ENCODE measurements at regions not wholly inside any gene's neighbourhood (a gene's known extent, or its start where the extent isn't known, plus 50 kb on each side); places are given as distances from the start of the nearest gene placed in this dataset.

GRCh38 chr1:30383221-30383711 lies 340.1 kb downstream of the MATN1 start:
- peaks cover 0 to 68% (median 1%) of the 10 kb centered on the region in 7 donors for H3K27me3 ChIP-seq (replicated peaks in 1 of 7)
- DNase-seq: peak; percentile 24
- no peaks in the 10 kb centered on the region for H3K9me3 ChIP-seq
- H3K4me1 ChIP-seq: peaks cover 2 to 19% (median 6%) of the 10 kb centered on the region in 6 donors
- TF ChIP-seq POLR2A (IDR thresholded peaks at IDR 0.05) (no peak), CTCF (IDR thresholded peaks at IDR 0.05 in 8 of 11, conservative IDR thresholded peaks at IDR 0.05 in 3 of 11) (no peak), POLR2AphosphoS5 (IDR thresholded peaks at IDR 0.05) (no peak)
- intact Hi-C loops (cut with DNase I; ENCODE audit: low total_unique reads): loop anchor here (5.0 kb wide), 1 partner anchor 1146 kb away; the partner anchor contains the start of gene PTPRU
- H3K4me3 ChIP-seq: no peak overlapping the region
- no peaks in the 10 kb centered on the region for H3K36me3 ChIP-seq
- WGBS, 5 donors: 59 to 72% (median 62%) methylated on average over 12 of the region's 12 CpGs
- H3K27ac ChIP-seq: no peak overlapping the region

GRCh38 chr1:30382496-30382895 lies 340.9 kb downstream of the MATN1 start:
- peak; percentile 46 for DNase-seq
- Histone ChIP-seq H3K36me3 (no peaks in the 10 kb centered on the region), H3K9me3 (no peaks in the 10 kb centered on the region), H3K27ac (no peak overlapping the region), H3K27me3 (replicated peaks in 1 of 7) (peaks cover 0 to 73% (median 9%) of the 10 kb centered on the region in 7 donors), H3K4me3 (no peak overlapping the region), H3K4me1 (peaks cover 2 to 19% (median 6%) of the 10 kb centered on the region in 6 donors)
- WGBS, 5 donors: 72 to 84% (median 76%) methylated on average over 2 of the region's 2 CpGs
- intact Hi-C loops (cut with DNase I; ENCODE audit: low total_unique reads): loop anchor here (5.0 kb wide), 1 partner anchor 1145 kb away; the partner anchor contains the start of gene PTPRU
- TF ChIP-seq POLR2AphosphoS5 (IDR thresholded peaks at IDR 0.05): no peak
- TF ChIP-seq POLR2A (IDR thresholded peaks at IDR 0.05): no peak
- TF ChIP-seq CTCF (IDR thresholded peaks at IDR 0.05 in 8 of 11, conservative IDR thresholded peaks at IDR 0.05 in 3 of 11): no peak

- H3K4me3 ChIP-seq: no peak overlapping the region
- peak; percentile 53 for DNase-seq
- peaks cover 2 to 19% (median 6%) of the 10 kb centered on the region in 6 donors for H3K4me1 ChIP-seq
- H3K9me3 ChIP-seq: no peaks in the 10 kb centered on the region
- TF ChIP-seq POLR2A (IDR thresholded peaks at IDR 0.05) (no peak), POLR2AphosphoS5 (IDR thresholded peaks at IDR 0.05) (no peak), CTCF (IDR thresholded peaks at IDR 0.05 in 8 of 11, conservative IDR thresholded peaks at IDR 0.05 in 3 of 11) (no peak)
- intact Hi-C loops (cut with DNase I; ENCODE audit: low total_unique reads): loop anchor here (5.0 kb wide), 1 partner anchor 1145 kb away; the partner anchor contains the start of gene PTPRU
- peaks cover 0 to 76% (median 9%) of the 10 kb centered on the region in 7 donors for H3K27me3 ChIP-seq (replicated peaks in 1 of 7)
- WGBS, 5 donors: 61 to 76% (median 71%) methylated on average over 5 to 7 of the region's 7 CpGs
- H3K27ac ChIP-seq: no peak overlapping the region
- H3K36me3 ChIP-seq: no peaks in the 10 kb centered on the region
Measured at GRCh38 chr1:30381671-30382365, 341.6 kb downstream of the MATN1 start.

GRCh38 chr1:30381266-30381665 lies 342.1 kb downstream of the MATN1 start:
- intact Hi-C loops (cut with DNase I; ENCODE audit: low total_unique reads): loop anchor here (5.0 kb wide), 1 partner anchor 1144 kb away; the partner anchor contains the start of gene PTPRU
- no peak overlapping the region for H3K4me3 ChIP-seq
- H3K27ac ChIP-seq: no peak overlapping the region
- 65 to 78% (median 73%) methylated on average over 5 of the region's 5 CpGs for WGBS, 5 donors
- no peaks in the 10 kb centered on the region for H3K36me3 ChIP-seq
- peaks cover 2 to 19% (median 6%) of the 10 kb centered on the region in 6 donors for H3K4me1 ChIP-seq
- TF ChIP-seq POLR2A (IDR thresholded peaks at IDR 0.05) (no peak), POLR2AphosphoS5 (IDR thresholded peaks at IDR 0.05) (no peak), CTCF (IDR thresholded peaks at IDR 0.05 in 8 of 11, conservative IDR thresholded peaks at IDR 0.05 in 3 of 11) (no peak)
- peaks cover 0 to 80% (median 9%) of the 10 kb centered on the region in 7 donors for H3K27me3 ChIP-seq (replicated peaks in 1 of 7)
- DNase-seq: peak; percentile 24
- H3K9me3 ChIP-seq: no peaks in the 10 kb centered on the region

Data from spleen (tissue), 11 donors.